ENCODE measurements at regions not wholly inside any gene's neighbourhood (a gene's known extent, or its start where the extent isn't known, plus 50 kb on each side); places are given as distances from the start of the nearest gene placed in this dataset.
"Not testable (repeated sequence)": the region's sequence is repeated elsewhere in the genome, so short reads cannot be mapped to it uniquely, and the experiment has no call there.

- TF ChIP-seq CTCF (IDR thresholded peaks at IDR 0.05; ENCODE audit: poor library complexity); EZH2 (IDR thresholded peaks at IDR 0.05; ENCODE audit: borderline replicate concordance); EZH2phosphoT487 (IDR thresholded peaks at IDR 0.05; ENCODE audit: low read depth, severe bottlenecking, unreplicated experiment): not testable (repeated sequence)
These were observed 1032.2 kb upstream of the PCDH20 start for GRCh38 chr13:62447771-62448382.

All from hepatocyte (in vitro differentiated cells).